K562 (cell line): ENCODE measurements at regions not wholly inside any gene's neighbourhood (a gene's known extent, or its start where the extent isn't known, plus 50 kb on each side); places are given as distances from the start of the nearest gene placed in this dataset.

ENCODE experiments used
- ATAC-seq: fragments of 200-7000 bp; cut with Tn5 transposase; 3 replicates; pipeline ENCODE4 v1.9.1; 2020; ENCODE audit warnings: moderate library complexity
- BruUV-seq: library from RNA; stranded (reverse); fragments of 400-500 nt; replicated peaks from 2 replicates; lab custom pipeline; 2021; lab: Mats Ljungman, UMichigan
- CTCF ChIA-PET: fragments of 300-600 bp; formaldehyde crosslinking; extraction: SDS; loops from one replicate; lab custom pipeline; 2021; ENCODE audit warnings: low intra/inter-chr PET ratio; lab: Yijun Ruan, JAX
- POLR2A ChIA-PET: fragments of 300-600, 350-650 bp; sonication (Branson Sonifier 250); formaldehyde crosslinking; extraction: SDS; loops from one replicate; lab custom pipeline; 2021; ENCODE audit warnings: antibody characterized with exemption, inconsistent platforms; lab: Yijun Ruan, JAX
- DNase-seq, 4 experiments: peaks; one replicate each; pipeline versions ENCODE4 v3.0.0 to v3.0.0-alpha.2; 2011 to 2018; ENCODE audit warnings: low spot score in 3 of 4, mixed read lengths in 3 of 4; ENCODE audit errors: extremely low read depth in 1 of 4
- FAIRE-seq: peaks from 2 replicates; lab custom pipeline; 2011; peaks lifted over from hg19 to GRCh38; lab: Jason Lieb, UNC
- H2AFZ ChIP-seq: 2 replicates; pipeline ENCODE4 v1.6.0; 2011; ENCODE audit warnings: low read depth, low read length, control low read depth, inconsistent platforms
- H3K27ac ChIP-seq: fragments of 200-600 bp; 3 replicates; pipeline ENCODE4 v1.8.0; 2011; ENCODE audit warnings: low read depth, mild to moderate bottlenecking, control low read depth, inconsistent platforms, low read length, moderate library complexity, mixed read lengths; ENCODE audit errors: extremely low read depth
- H3K27me3 ChIP-seq, 2 experiments: fragments of 300-600 bp in 1 of 2; 2 replicates in 1 of 2; 3 replicates in 1 of 2; pipeline versions ENCODE4 v1.6.0 to v1.8.0; 2011; ENCODE audit warnings: inconsistent platforms in 2 of 2, low read length in 2 of 2, mild to moderate bottlenecking in 1 of 2, mixed read lengths in 1 of 2, moderate library complexity in 1 of 2; ENCODE audit not compliant: control insufficient read depth in 2 of 2, insufficient read depth in 2 of 2
- H3K36me3 ChIP-seq: fragments of 300-600 bp; 3 replicates; pipeline ENCODE4 v1.8.0; 2011; ENCODE audit warnings: mild to moderate bottlenecking, low read length, inconsistent platforms; ENCODE audit not compliant: control insufficient read depth, insufficient read depth
- H3K4me1 ChIP-seq, 2 experiments: fragments of 200-600 bp in 1 of 2; replicated peaks in 1 of 2; 2 replicates in 1 of 2; 3 replicates in 1 of 2; pipeline versions ENCODE4 v1.5.1 to v1.8.0; 2011; ENCODE audit warnings: inconsistent platforms in 2 of 2, low read length in 2 of 2, mild to moderate bottlenecking in 1 of 2, mixed read lengths in 1 of 2, moderate library complexity in 1 of 2; ENCODE audit not compliant: control insufficient read depth in 2 of 2, insufficient read depth in 2 of 2
- H3K4me2 ChIP-seq: 2 replicates; pipeline ENCODE4 v1.6.1; 2011; ENCODE audit warnings: low read length, control low read depth, inconsistent platforms, mixed read lengths; ENCODE audit not compliant: insufficient read depth
- H3K4me3 ChIP-seq: fragments of 200-600 bp; sonication (generic), shearing (Covaris generic); 2 replicates; pipeline ENCODE4 v1.5.1; 2016; ENCODE audit warnings: control low read depth, inconsistent platforms
- H3K79me2 ChIP-seq: fragments of 200-600 bp; 3 replicates; pipeline ENCODE4 v1.8.0; 2011; ENCODE audit warnings: low read length, inconsistent platforms; ENCODE audit not compliant: control insufficient read depth, insufficient read depth
- H3K9ac ChIP-seq, 2 experiments: 2 replicates each; pipeline versions ENCODE4 v1.6.0 to v1.6.1; 2011; ENCODE audit warnings: low read depth in 2 of 2, low read length in 2 of 2, control low read depth in 1 of 2, inconsistent platforms in 1 of 2, mild to moderate bottlenecking in 1 of 2, mixed read lengths in 1 of 2; ENCODE audit not compliant: insufficient read depth in 1 of 2
- H3K9me1 ChIP-seq: one replicate; pipeline ENCODE4 v1.6.0; 2011; ENCODE audit warnings: inconsistent platforms, mild to moderate bottlenecking, low read length, moderate library complexity; ENCODE audit not compliant: control insufficient read depth, insufficient read depth
- H3K9me3 ChIP-seq: replicated peaks from 2 replicates; pipeline ENCODE4 v1.5.1; 2011; ENCODE audit warnings: low read depth, low read length, inconsistent platforms; ENCODE audit not compliant: control insufficient read depth, insufficient read depth
- H4K20me1 ChIP-seq: replicated peaks from 2 replicates; pipeline ENCODE4 v1.6.1; 2011; ENCODE audit warnings: low read length, inconsistent platforms, mixed read lengths; ENCODE audit not compliant: control insufficient read depth, insufficient read depth
- THRAP3 ChIP-seq: fragments of 450-650 bp; IDR thresholded peaks from 2 replicates; pipeline ENCODE4 v1.6.1; 2016; ENCODE audit warnings: mild to moderate bottlenecking, inconsistent platforms, borderline replicate concordance
- ZNF668 ChIP-seq: fragments of 250-450 bp; sonication (Bioruptor Pico); IDR thresholded peaks from 2 replicates; pipeline ENCODE4 v1.8.0; 2022; ENCODE audit warnings: mild to moderate bottlenecking, inconsistent platforms
- WGBS: fragments of 100-300 bp; shearing (Covaris generic); methylation state at CpG from one replicate; pipeline ENCODE4 v1.1.6; 2016; ENCODE audit warnings: low coverage, mixed read lengths; ENCODE audit not compliant: insufficient coverage; ENCODE audit errors: missing lambda C conversion rate; 5-methylcytosine and 5-hydroxymethylcytosine counted together
- in situ Hi-C: fragments of 300-500 bp; cut with MboI; formaldehyde crosslinking; loops from 4 replicates; pipeline ENCODE4 v1.15.0; 2018; ENCODE audit warnings: inconsistent platforms, mixed read lengths
- intact Hi-C: fragments of 100-400 bp; cut with micrococcal nuclease; formaldehyde crosslinking; loops from 2 replicates; pipeline ENCODE4 v1.14.2; 2022
- TF ChIP-seq, protein P1 (sequence below), 3 experiments: IDR thresholded peaks in 2 of 3; conservative IDR thresholded peaks in 1 of 3; 2 replicates each; pipeline ENCODE4 v1.5.1; 2011 to 2012; ENCODE audit warnings: low read length in 3 of 3, mild to moderate bottlenecking in 3 of 3, control low read depth in 2 of 3, improper control_type of control experiment in 1 of 3, inconsistent platforms in 1 of 3, low read depth in 1 of 3, mixed read lengths in 1 of 3, moderate library complexity in 1 of 3; ENCODE audit not compliant: insufficient read depth in 2 of 3
- TF ChIP-seq, protein P2 (sequence below): sonication (generic); formaldehyde crosslinking; IDR thresholded peaks from 2 replicates; pipeline ENCODE4 v1.8.0; 2022; ENCODE audit warnings: mild to moderate bottlenecking, missing genetic modification reagents

DNA sequence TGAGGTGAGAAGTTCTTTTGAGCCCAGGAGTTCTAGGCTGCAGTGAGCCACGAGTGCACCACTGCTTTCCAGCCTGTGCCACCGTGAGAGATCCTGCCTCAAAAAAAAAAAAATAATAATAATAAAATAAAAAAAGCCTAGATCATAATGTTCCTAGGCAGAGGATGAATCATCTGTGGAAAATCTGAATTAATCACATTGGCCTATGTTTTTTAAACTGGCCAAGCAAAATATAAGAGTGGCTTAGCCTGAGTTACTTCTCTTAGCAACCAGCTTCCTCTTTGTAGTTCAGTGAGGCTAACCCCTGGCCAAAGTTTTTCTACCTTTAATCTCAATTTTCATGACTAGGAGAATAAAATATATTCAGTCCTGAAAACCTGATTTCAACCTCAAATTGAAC, 614.6 kb downstream of the PPP4R3C start:
- in situ Hi-C loops (no loop called here), intact Hi-C loops (no loop called here)
- Histone ChIP-seq H3K9me3 (no peaks in the 10 kb centered on the region), H3K27ac (no peak overlapping the region), H2AFZ (no peak overlapping the region), H3K36me3 (no peaks in the 10 kb centered on the region), H3K79me2 (no peaks in the 10 kb centered on the region), H4K20me1 (no peaks in the 10 kb centered on the region), H3K4me3 (no peak overlapping the region), H3K27me3 (no peaks in the 10 kb centered on the region), H3K4me1 (no peaks in the 10 kb centered on the region), H3K9ac (no peak overlapping the region), H3K4me2 (no peak overlapping the region), H3K9me1 (no peaks in the 10 kb centered on the region)
- TF ChIP-seq, protein P1, sequence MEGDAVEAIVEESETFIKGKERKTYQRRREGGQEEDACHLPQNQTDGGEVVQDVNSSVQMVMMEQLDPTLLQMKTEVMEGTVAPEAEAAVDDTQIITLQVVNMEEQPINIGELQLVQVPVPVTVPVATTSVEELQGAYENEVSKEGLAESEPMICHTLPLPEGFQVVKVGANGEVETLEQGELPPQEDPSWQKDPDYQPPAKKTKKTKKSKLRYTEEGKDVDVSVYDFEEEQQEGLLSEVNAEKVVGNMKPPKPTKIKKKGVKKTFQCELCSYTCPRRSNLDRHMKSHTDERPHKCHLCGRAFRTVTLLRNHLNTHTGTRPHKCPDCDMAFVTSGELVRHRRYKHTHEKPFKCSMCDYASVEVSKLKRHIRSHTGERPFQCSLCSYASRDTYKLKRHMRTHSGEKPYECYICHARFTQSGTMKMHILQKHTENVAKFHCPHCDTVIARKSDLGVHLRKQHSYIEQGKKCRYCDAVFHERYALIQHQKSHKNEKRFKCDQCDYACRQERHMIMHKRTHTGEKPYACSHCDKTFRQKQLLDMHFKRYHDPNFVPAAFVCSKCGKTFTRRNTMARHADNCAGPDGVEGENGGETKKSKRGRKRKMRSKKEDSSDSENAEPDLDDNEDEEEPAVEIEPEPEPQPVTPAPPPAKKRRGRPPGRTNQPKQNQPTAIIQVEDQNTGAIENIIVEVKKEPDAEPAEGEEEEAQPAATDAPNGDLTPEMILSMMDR (IDR thresholded peaks at IDR 0.05 in 2 of 3, conservative IDR thresholded peaks at IDR 0.05 in 1 of 3; ENCODE audit: insufficient read depth in 2 of 3, low read depth in 1 of 3, low read length in 3 of 3), result no peak
- TF ChIP-seq THRAP3 (no peak), ZNF668 (CRISPR knock-in tag) (no peak)
- TF ChIP-seq, protein P2, sequence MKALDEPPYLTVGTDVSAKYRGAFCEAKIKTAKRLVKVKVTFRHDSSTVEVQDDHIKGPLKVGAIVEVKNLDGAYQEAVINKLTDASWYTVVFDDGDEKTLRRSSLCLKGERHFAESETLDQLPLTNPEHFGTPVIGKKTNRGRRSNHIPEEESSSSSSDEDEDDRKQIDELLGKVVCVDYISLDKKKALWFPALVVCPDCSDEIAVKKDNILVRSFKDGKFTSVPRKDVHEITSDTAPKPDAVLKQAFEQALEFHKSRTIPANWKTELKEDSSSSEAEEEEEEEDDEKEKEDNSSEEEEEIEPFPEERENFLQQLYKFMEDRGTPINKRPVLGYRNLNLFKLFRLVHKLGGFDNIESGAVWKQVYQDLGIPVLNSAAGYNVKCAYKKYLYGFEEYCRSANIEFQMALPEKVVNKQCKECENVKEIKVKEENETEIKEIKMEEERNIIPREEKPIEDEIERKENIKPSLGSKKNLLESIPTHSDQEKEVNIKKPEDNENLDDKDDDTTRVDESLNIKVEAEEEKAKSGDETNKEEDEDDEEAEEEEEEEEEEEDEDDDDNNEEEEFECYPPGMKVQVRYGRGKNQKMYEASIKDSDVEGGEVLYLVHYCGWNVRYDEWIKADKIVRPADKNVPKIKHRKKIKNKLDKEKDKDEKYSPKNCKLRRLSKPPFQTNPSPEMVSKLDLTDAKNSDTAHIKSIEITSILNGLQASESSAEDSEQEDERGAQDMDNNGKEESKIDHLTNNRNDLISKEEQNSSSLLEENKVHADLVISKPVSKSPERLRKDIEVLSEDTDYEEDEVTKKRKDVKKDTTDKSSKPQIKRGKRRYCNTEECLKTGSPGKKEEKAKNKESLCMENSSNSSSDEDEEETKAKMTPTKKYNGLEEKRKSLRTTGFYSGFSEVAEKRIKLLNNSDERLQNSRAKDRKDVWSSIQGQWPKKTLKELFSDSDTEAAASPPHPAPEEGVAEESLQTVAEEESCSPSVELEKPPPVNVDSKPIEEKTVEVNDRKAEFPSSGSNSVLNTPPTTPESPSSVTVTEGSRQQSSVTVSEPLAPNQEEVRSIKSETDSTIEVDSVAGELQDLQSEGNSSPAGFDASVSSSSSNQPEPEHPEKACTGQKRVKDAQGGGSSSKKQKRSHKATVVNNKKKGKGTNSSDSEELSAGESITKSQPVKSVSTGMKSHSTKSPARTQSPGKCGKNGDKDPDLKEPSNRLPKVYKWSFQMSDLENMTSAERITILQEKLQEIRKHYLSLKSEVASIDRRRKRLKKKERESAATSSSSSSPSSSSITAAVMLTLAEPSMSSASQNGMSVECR (CRISPR knock-in tag), result no peak
- BruUV-seq, result no TSS peak
- CTCF ChIA-PET, result no interaction called here
- no peak for DNase-seq
- no peak for FAIRE-seq
- no peak for ATAC-seq
- POLR2A ChIA-PET, result no interaction called here
- WGBS, result 0% methylated on average over 2 of the region's 2 CpGs
